Gastroesophageal sphincter (tissue), 3 donors: ENCODE measurements at regions not wholly inside any gene's neighbourhood (a gene's known extent, or its start where the extent isn't known, plus 50 kb on each side); places are given as distances from the start of the nearest gene placed in this dataset.

ENCODE experiments used
- POLR2AphosphoS5 ChIP-seq: sonication (generic); formaldehyde crosslinking; IDR thresholded peaks from one replicate; pipeline ENCODE4 v1.6.1; 2017; ENCODE audit warnings: antibody characterized with exemption
- TF ChIP-seq, protein P1 (sequence below), 4 experiments: fragments of 200-600 bp in 2 of 4; fragments of 450-650 bp in 2 of 4; sonication (generic) in 1 of 4; IDR thresholded peaks; one replicate each; pipeline ENCODE4 v1.5.1; 2017 to 2019; ENCODE audit warnings: antibody characterized with exemption in 4 of 4, mild to moderate bottlenecking in 2 of 4, moderate library complexity in 2 of 4

DNA sequence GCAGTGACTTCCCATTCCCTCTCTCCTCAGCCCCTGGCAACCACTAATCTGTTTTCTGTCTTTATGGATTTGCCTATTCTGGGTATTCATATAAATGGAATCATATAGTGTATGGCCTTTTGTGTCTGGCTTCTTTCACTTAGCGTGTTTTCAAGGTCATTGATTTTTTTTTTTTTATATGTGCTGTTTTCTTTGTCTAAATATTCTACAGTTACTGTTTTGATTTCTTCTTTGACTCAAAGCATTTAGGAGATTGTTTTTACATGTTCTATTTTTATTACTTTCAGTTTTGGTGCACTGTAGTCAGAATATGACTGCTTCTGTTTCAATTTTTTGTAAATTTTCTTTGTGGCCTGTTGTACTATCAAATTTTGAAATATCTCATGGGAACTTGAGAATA lies 71.9 kb upstream of the RNU6-1 start:
- TF ChIP-seq, protein P1, sequence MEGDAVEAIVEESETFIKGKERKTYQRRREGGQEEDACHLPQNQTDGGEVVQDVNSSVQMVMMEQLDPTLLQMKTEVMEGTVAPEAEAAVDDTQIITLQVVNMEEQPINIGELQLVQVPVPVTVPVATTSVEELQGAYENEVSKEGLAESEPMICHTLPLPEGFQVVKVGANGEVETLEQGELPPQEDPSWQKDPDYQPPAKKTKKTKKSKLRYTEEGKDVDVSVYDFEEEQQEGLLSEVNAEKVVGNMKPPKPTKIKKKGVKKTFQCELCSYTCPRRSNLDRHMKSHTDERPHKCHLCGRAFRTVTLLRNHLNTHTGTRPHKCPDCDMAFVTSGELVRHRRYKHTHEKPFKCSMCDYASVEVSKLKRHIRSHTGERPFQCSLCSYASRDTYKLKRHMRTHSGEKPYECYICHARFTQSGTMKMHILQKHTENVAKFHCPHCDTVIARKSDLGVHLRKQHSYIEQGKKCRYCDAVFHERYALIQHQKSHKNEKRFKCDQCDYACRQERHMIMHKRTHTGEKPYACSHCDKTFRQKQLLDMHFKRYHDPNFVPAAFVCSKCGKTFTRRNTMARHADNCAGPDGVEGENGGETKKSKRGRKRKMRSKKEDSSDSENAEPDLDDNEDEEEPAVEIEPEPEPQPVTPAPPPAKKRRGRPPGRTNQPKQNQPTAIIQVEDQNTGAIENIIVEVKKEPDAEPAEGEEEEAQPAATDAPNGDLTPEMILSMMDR (IDR thresholded peaks at IDR 0.05), result no peak
- TF ChIP-seq POLR2AphosphoS5, result no peak
